ENCODE measurements at regions not wholly inside any gene's neighbourhood (a gene's known extent, or its start where the extent isn't known, plus 50 kb on each side); places are given as distances from the start of the nearest gene placed in this dataset.

DNA sequence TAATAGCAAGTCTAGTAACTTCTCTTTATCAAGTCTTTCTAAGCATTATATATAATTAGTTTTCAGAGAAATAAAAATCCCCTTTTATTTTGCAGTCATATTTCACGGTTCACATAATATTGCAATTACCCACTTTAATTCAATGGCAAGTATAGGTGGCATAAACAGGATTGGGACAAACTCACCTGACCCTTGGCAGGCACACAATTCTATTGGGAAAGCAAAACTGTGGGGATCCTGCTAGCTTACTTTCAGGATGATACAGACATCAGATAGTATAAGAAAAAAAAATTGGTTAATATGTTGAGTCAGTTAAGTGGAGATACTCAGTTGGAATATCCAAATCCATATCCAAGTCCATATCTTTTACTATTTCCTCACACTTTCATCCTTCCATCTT, 294.8 kb downstream of the SNX13 start:
- intact Hi-C loops (cut with DNase I): loop anchor here (5.0 kb wide), 1 partner anchor 343 kb away; no protein-coding TSS in a partner anchor
- DNase-seq (ENCODE audit: extremely low spot score in 2 of 2): no peak
- Histone ChIP-seq H3K9me3 (no peaks in the 10 kb centered on the region), H3K27ac (no peak overlapping the region), H3K4me1 (peaks cover 6% of the 10 kb centered on the region), H3K4me3 (no peak overlapping the region), H3K36me3 (no peaks in the 10 kb centered on the region), H3K27me3 (no peaks in the 10 kb centered on the region)
- TF ChIP-seq POLR2A (IDR thresholded peaks at IDR 0.05) (no peak), POLR2AphosphoS5 (IDR thresholded peaks at IDR 0.05; ENCODE audit: insufficient read depth in 1 of 2, low read depth in 1 of 2) (no peak)
- TF ChIP-seq, protein P1, sequence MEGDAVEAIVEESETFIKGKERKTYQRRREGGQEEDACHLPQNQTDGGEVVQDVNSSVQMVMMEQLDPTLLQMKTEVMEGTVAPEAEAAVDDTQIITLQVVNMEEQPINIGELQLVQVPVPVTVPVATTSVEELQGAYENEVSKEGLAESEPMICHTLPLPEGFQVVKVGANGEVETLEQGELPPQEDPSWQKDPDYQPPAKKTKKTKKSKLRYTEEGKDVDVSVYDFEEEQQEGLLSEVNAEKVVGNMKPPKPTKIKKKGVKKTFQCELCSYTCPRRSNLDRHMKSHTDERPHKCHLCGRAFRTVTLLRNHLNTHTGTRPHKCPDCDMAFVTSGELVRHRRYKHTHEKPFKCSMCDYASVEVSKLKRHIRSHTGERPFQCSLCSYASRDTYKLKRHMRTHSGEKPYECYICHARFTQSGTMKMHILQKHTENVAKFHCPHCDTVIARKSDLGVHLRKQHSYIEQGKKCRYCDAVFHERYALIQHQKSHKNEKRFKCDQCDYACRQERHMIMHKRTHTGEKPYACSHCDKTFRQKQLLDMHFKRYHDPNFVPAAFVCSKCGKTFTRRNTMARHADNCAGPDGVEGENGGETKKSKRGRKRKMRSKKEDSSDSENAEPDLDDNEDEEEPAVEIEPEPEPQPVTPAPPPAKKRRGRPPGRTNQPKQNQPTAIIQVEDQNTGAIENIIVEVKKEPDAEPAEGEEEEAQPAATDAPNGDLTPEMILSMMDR (IDR thresholded peaks at IDR 0.05): no peak

DNA sequence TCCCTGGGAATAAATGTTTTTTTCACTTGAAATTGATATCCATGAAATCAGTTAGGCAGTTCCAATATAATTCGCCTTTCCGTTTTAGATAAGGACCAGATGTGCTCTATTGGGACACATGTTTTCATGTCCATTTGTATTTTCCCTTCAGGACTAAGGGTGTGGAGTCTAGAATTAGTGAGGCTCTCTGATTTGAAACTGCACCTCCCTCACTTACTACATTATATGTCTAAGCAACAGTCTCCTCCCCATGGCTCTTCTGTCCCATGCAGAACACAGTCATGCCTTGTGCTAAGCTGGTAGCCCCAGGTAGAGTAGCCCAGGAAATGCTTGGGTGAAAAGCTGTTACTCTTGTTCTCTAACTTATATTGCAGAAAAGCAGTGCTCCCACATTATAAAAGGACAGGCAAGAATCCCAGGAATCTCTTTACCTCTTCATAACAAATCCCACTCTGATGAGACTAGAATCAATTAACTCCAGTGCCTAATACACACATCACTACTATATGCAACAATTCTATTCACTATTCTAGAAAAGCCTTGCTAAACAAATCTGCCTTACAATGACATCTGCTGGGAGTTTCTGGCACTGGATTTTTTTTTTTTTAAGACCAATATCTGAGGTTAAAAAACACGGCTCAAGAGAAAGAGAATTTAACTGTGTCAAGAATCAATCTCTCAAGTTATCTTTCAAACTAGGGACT, 293.9 kb downstream of the SNX13 start:
- H3K27ac ChIP-seq: no peak overlapping the region
- H3K4me3 ChIP-seq: no peak overlapping the region
- no peaks in the 10 kb centered on the region for H3K36me3 ChIP-seq
- peaks cover 12% of the 10 kb centered on the region for H3K4me1 ChIP-seq
- intact Hi-C loops (cut with DNase I): loop anchor here (5.0 kb wide), 1 partner anchor 344 kb away; no protein-coding TSS in a partner anchor
- H3K9me3 ChIP-seq: no peaks in the 10 kb centered on the region
- DNase-seq (ENCODE audit: extremely low spot score in 2 of 2): no peak
- TF ChIP-seq POLR2AphosphoS5 (IDR thresholded peaks at IDR 0.05; ENCODE audit: insufficient read depth in 1 of 2, low read depth in 1 of 2) (no peak), POLR2A (IDR thresholded peaks at IDR 0.05) (no peak)
- TF ChIP-seq, protein P1 (IDR thresholded peaks at IDR 0.05): no peak
- no peaks in the 10 kb centered on the region for H3K27me3 ChIP-seq

DNA sequence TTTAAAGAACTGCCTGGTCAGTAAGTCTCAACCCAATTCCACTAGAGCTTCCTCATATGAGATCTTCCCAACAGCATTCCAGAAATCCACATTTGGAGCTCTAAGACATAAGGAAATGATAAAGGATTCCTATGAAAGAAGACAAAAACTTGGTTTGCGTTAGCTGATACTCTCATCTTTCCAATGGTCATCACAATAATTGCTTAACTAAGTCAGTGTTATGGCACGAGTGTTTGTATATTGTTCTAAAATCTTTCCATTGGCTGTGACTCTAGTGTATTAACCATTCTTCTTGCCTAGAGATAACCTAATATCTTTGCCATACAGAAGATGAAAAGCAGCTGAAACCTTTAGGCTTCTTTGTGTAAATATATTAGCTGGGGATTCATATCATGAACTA, 289.0 kb downstream of the SNX13 start:
- no peak for TF ChIP-seq POLR2A (IDR thresholded peaks at IDR 0.05)
- TF ChIP-seq, protein P1 (IDR thresholded peaks at IDR 0.05): no peak
- TF ChIP-seq POLR2AphosphoS5 (IDR thresholded peaks at IDR 0.05; ENCODE audit: insufficient read depth in 1 of 2, low read depth in 1 of 2): no peak
- Histone ChIP-seq H3K36me3 (no peaks in the 10 kb centered on the region), H3K4me1 (peaks cover 38% of the 10 kb centered on the region), H3K9me3 (no peaks in the 10 kb centered on the region), H3K27ac (peak overlapping the region; percentile 34), H3K4me3 (no peak overlapping the region), H3K27me3 (no peaks in the 10 kb centered on the region)
- no peak for DNase-seq (ENCODE audit: extremely low spot score in 2 of 2)
- intact Hi-C loops (cut with DNase I): no loop called here

DNA sequence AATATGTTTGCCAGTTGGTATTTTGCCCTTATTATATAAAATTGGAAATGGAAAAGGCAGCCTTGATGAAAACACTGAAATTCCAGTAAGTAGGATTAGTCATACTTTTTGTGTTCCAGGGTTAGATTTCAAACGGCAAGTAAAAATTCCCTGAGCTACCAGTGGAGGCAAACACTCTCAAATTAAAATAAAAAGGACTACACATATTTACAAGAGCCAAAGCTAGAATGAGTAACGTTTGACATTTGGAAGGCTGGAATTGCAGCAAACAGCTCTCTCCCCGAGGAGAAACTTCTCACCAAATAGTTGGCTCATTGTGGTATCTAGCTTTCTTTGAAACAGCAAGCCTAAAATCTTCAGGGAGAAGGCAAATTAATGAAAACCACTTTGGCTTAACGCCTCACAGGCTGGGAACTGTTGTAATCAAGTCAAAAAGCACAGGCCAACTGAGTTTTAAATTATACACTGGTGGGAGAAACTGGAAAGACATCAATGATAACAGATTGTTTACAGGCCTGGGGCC, 288.4 kb downstream of the SNX13 start:
- DNase-seq (ENCODE audit: extremely low spot score in 2 of 2): no peak
- intact Hi-C loops (cut with DNase I): no loop called here

More for the DNA sequence above, 288.4 kb downstream of the SNX13 start:
- H3K27ac ChIP-seq: peak overlapping the region; percentile 59
- peaks cover 35% of the 10 kb centered on the region for H3K4me1 ChIP-seq
- no peaks in the 10 kb centered on the region for H3K27me3 ChIP-seq
- H3K4me3 ChIP-seq: no peak overlapping the region
- H3K36me3 ChIP-seq: no peaks in the 10 kb centered on the region
- no peaks in the 10 kb centered on the region for H3K9me3 ChIP-seq
- TF ChIP-seq, protein P1 (IDR thresholded peaks at IDR 0.05): peak in 1 of 3 experiments; percentile 67
- TF ChIP-seq POLR2A (IDR thresholded peaks at IDR 0.05) (no peak), POLR2AphosphoS5 (IDR thresholded peaks at IDR 0.05; ENCODE audit: insufficient read depth in 1 of 2, low read depth in 1 of 2) (peak in 1 of 2 donors; percentile 67)

Data from vagina (tissue), 2 donors.